Astrocyte (in vitro differentiated cells and primary cell): ENCODE measurements at regions not wholly inside any gene's neighbourhood (a gene's known extent, or its start where the extent isn't known, plus 50 kb on each side); places are given as distances from the start of the nearest gene placed in this dataset.

ENCODE experiments used
- DNase-seq: peaks from one replicate; pipeline ENCODE4 v3.0.0-alpha.2; 2010; ENCODE audit warnings: low read depth
- FAIRE-seq: peaks from 2 replicates; lab custom pipeline; 2011; peaks lifted over from hg19 to GRCh38; lab: Jason Lieb, UNC
- H2AFZ ChIP-seq: 2 replicates; pipeline ENCODE4 v1.6.0; 2012; ENCODE audit warnings: low read depth, low read length, inconsistent platforms
- H3K27ac ChIP-seq: 2 replicates; pipeline ENCODE4 v1.5.1; 2011; ENCODE audit warnings: low read depth, low read length, inconsistent platforms
- H3K27me3 ChIP-seq: 2 replicates; pipeline ENCODE4 v1.6.0; 2011; ENCODE audit warnings: low read length, inconsistent platforms; ENCODE audit not compliant: insufficient read depth
- H3K36me3 ChIP-seq: 2 replicates; pipeline ENCODE4 v1.5.1; 2011; ENCODE audit warnings: low read length, inconsistent platforms; ENCODE audit not compliant: insufficient read depth
- H3K4me1 ChIP-seq: 2 replicates; pipeline ENCODE4 v1.5.1; 2011; ENCODE audit warnings: low read length, inconsistent platforms; ENCODE audit not compliant: insufficient read depth
- H3K4me2 ChIP-seq: 2 replicates; pipeline ENCODE4 v1.6.0; 2012; ENCODE audit warnings: low read length, inconsistent platforms
- H3K4me3 ChIP-seq: 2 replicates; pipeline ENCODE4 v1.5.1; 2011; ENCODE audit warnings: low read depth, mild to moderate bottlenecking, low read length, inconsistent platforms; ENCODE audit not compliant: insufficient read depth
- H3K79me2 ChIP-seq: 2 replicates; pipeline ENCODE4 v1.6.0; 2012; ENCODE audit warnings: mild to moderate bottlenecking, low read length, inconsistent platforms; ENCODE audit not compliant: insufficient read depth
- H3K9ac ChIP-seq: 2 replicates; pipeline ENCODE4 v1.6.0; 2012; ENCODE audit warnings: mild to moderate bottlenecking, low read length, inconsistent platforms
- H3K9me3 ChIP-seq: 2 replicates; pipeline ENCODE4 v1.5.1; 2012; ENCODE audit warnings: low read depth, mild to moderate bottlenecking, low read length, inconsistent platforms; ENCODE audit not compliant: insufficient read depth
- H4K20me1 ChIP-seq: 2 replicates; pipeline ENCODE4 v1.6.0; 2012; ENCODE audit warnings: low read length, inconsistent platforms; ENCODE audit not compliant: insufficient read depth
- H3K27ac Mint-ChIP-seq: one replicate; pipeline ENCODE4 v1.8.0; 2021; ENCODE audit warnings: mild to moderate bottlenecking, mixed read lengths; ENCODE audit not compliant: unreplicated experiment
- H3K27me3 Mint-ChIP-seq: one replicate; pipeline ENCODE4 v1.8.0; 2021; ENCODE audit warnings: low read depth, mixed read lengths; ENCODE audit not compliant: unreplicated experiment
- H3K36me3 Mint-ChIP-seq: one replicate; pipeline ENCODE4 v1.8.0; 2021; ENCODE audit warnings: low read depth, mixed read lengths; ENCODE audit not compliant: unreplicated experiment
- H3K4me1 Mint-ChIP-seq: one replicate; pipeline ENCODE4 v1.8.0; 2021; ENCODE audit warnings: low read depth, mixed read lengths; ENCODE audit not compliant: unreplicated experiment
- H3K4me3 Mint-ChIP-seq: one replicate; pipeline ENCODE4 v1.8.0; 2021; ENCODE audit warnings: mild to moderate bottlenecking, moderate library complexity, mixed read lengths; ENCODE audit not compliant: unreplicated experiment
- H3K9me3 Mint-ChIP-seq: one replicate; pipeline ENCODE4 v1.8.0; 2021; ENCODE audit warnings: mild to moderate bottlenecking, mixed read lengths; ENCODE audit not compliant: unreplicated experiment
- EZH2 ChIP-seq: IDR thresholded peaks from 2 replicates; pipeline ENCODE4 v1.6.1; 2012; ENCODE audit warnings: mild to moderate bottlenecking, low read length, inconsistent platforms; ENCODE audit not compliant: insufficient read depth
- TF ChIP-seq, protein P1 (sequence below): IDR thresholded peaks from 2 replicates; pipeline ENCODE4 v1.5.1; 2011; ENCODE audit warnings: low read depth, mild to moderate bottlenecking, inconsistent platforms, low read length, moderate library complexity; ENCODE audit not compliant: insufficient read depth

DNA sequence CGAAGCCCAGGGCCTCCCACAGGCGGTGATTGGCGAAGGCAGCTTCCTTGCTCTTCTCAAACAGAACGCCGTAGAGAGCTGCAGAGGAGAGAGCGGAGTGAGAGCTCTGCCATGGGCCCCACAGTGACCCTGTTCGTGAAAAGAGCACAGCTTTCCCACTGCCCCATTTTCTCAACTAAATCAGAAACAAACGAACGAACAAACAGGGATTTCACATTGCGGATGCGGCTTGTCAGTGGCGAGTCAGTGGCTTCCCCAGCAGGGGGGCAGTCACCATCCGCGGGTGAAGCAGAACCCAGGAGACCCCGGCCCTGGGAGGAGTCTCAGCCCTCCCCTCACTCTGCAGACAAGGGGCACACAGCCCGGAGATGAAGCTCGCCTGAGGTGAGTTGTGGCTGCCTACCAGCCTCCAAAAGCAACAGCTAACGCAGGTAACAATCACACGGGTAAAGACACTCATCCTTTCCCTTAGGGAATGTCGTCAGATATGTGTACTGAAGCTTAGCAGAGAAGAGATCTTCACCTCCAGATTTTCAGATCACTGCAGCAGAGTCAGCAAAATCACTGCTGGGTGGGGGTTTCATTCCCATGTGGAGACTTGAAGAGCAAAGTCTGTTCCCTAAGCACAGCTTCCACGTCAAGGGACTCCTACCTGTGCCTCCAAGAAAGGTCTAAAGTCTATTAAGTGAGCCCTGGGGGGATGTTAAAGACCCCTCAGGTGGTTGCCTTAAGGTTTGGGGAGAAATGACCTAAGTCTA lies 51.2 kb upstream of the GPR31 start:
- no peak for TF ChIP-seq EZH2
- TF ChIP-seq, protein P1, sequence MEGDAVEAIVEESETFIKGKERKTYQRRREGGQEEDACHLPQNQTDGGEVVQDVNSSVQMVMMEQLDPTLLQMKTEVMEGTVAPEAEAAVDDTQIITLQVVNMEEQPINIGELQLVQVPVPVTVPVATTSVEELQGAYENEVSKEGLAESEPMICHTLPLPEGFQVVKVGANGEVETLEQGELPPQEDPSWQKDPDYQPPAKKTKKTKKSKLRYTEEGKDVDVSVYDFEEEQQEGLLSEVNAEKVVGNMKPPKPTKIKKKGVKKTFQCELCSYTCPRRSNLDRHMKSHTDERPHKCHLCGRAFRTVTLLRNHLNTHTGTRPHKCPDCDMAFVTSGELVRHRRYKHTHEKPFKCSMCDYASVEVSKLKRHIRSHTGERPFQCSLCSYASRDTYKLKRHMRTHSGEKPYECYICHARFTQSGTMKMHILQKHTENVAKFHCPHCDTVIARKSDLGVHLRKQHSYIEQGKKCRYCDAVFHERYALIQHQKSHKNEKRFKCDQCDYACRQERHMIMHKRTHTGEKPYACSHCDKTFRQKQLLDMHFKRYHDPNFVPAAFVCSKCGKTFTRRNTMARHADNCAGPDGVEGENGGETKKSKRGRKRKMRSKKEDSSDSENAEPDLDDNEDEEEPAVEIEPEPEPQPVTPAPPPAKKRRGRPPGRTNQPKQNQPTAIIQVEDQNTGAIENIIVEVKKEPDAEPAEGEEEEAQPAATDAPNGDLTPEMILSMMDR, result no peak
- Histone ChIP-seq H3K4me2 (no peak overlapping the region), H2AFZ (no peak overlapping the region), H3K27ac (no peak overlapping the region), H3K4me3 (no peak overlapping the region), H3K9me3 (no peaks in the 10 kb centered on the region), H3K27me3 (peaks cover 2% of the 10 kb centered on the region), H3K36me3 (no peaks in the 10 kb centered on the region), H3K79me2 (no peaks in the 10 kb centered on the region), H4K20me1 (no peaks in the 10 kb centered on the region), H3K9ac (no peak overlapping the region), H3K4me1 (no peaks in the 10 kb centered on the region)
- H3K27me3 Mint-ChIP-seq, result peaks cover 26% of the 10 kb centered on the region
- DNase-seq (no peak), FAIRE-seq (no peak)
- peaks cover 2% of the 10 kb centered on the region for H3K4me1 Mint-ChIP-seq
- H3K27ac Mint-ChIP-seq, result no peak overlapping the region
- H3K9me3 Mint-ChIP-seq, result no peaks in the 10 kb centered on the region
- no peaks in the 10 kb centered on the region for H3K36me3 Mint-ChIP-seq
- no peak overlapping the region for H3K4me3 Mint-ChIP-seq

GRCh38 chr6:167209577-167209975 lies 51.8 kb upstream of the GPR31 start:
- Histone ChIP-seq H3K4me2 (no peak overlapping the region), H3K4me3 (no peak overlapping the region), H3K79me2 (no peaks in the 10 kb centered on the region), H3K9ac (no peak overlapping the region), H2AFZ (no peak overlapping the region), H3K9me3 (no peaks in the 10 kb centered on the region), H3K27ac (no peak overlapping the region), H3K4me1 (no peaks in the 10 kb centered on the region), H3K36me3 (no peaks in the 10 kb centered on the region), H4K20me1 (no peaks in the 10 kb centered on the region), H3K27me3 (peaks cover 2% of the 10 kb centered on the region)
- FAIRE-seq (no peak), DNase-seq (no peak)
- Mint-ChIP-seq H3K27me3 (peaks cover 26% of the 10 kb centered on the region), H3K36me3 (no peaks in the 10 kb centered on the region), H3K9me3 (no peaks in the 10 kb centered on the region), H3K4me1 (peaks cover 2% of the 10 kb centered on the region), H3K4me3 (no peak overlapping the region), H3K27ac (no peak overlapping the region)
- TF ChIP-seq EZH2, result no peak
- TF ChIP-seq, protein P1, result no peak
